IMR-90 (cell line): ENCODE measurements at regions not wholly inside any gene's neighbourhood (a gene's known extent, or its start where the extent isn't known, plus 50 kb on each side); places are given as distances from the start of the nearest gene placed in this dataset.

ENCODE experiments used
- ATAC-seq: fragments of 200-7000 bp; cut with Tn5 transposase; 2 replicates; pipeline ENCODE4 v1.9.1; 2020; ENCODE audit warnings: low read depth, mild to moderate bottlenecking, moderate library complexity
- BruUV-seq: library from RNA; stranded (reverse); fragments of 400-500 nt; replicated peaks from 2 replicates; lab custom pipeline; 2021; lab: Mats Ljungman, UMichigan
- CTCF ChIA-PET: fragments of 300-600 bp; formaldehyde crosslinking; extraction: SDS; loops from one replicate; lab custom pipeline; 2021; ENCODE audit warnings: antibody characterized with exemption; lab: Yijun Ruan, JAX
- POLR2A ChIA-PET: fragments of 300-600 bp; sonication (Branson Sonifier 250); formaldehyde crosslinking; loops from one replicate; lab custom pipeline; 2022; ENCODE audit warnings: antibody characterized with exemption; ENCODE audit not compliant: unreplicated experiment; lab: Charles Lee
- DNase-seq: peaks from one replicate; pipeline ENCODE4 v3.0.0; 2013
- H2AFZ ChIP-seq: replicated peaks from 2 replicates; pipeline ENCODE3; 2013; ENCODE audit warnings: low read length, mild to moderate bottlenecking; ENCODE audit not compliant: poor library complexity
- H2AK5ac ChIP-seq: 2 replicates; pipeline ENCODE4 v1.6.1; 2013; ENCODE audit warnings: low read depth, low read length, inconsistent platforms
- H2AK9ac ChIP-seq: replicated peaks from 2 replicates; pipeline ENCODE3; 2013; ENCODE audit warnings: mild to moderate bottlenecking, low read depth, low read length, moderate library complexity; ENCODE audit not compliant: poor library complexity
- H2BK120ac ChIP-seq: 2 replicates; pipeline ENCODE4 v1.6.1; 2013; ENCODE audit warnings: low read depth, low read length, inconsistent platforms
- H2BK15ac ChIP-seq: 3 replicates; pipeline ENCODE4 v1.6.1; 2013; ENCODE audit warnings: low read depth, low read length, inconsistent platforms
- H2BK20ac ChIP-seq: 2 replicates; pipeline ENCODE4 v1.6.1; 2013; ENCODE audit warnings: low read depth, mild to moderate bottlenecking, inconsistent platforms, low read length, moderate library complexity
- H2BK5ac ChIP-seq: 2 replicates; pipeline ENCODE4 v1.6.1; 2013; ENCODE audit warnings: mild to moderate bottlenecking, low read depth, low read length, inconsistent platforms; ENCODE audit not compliant: poor library complexity, severe bottlenecking
- H3K14ac ChIP-seq: replicated peaks from 2 replicates; pipeline ENCODE4 v1.6.1; 2013; ENCODE audit warnings: low read depth, low read length, inconsistent platforms
- H3K18ac ChIP-seq: 2 replicates; pipeline ENCODE4 v1.6.1; 2013; ENCODE audit warnings: low read depth, low read length, control low read depth
- H3K23ac ChIP-seq: 2 replicates; pipeline ENCODE4 v1.6.1; 2013; ENCODE audit warnings: low read depth, low read length, inconsistent platforms
- H3K27ac ChIP-seq: 2 replicates; pipeline ENCODE4 v1.5.1; 2013; ENCODE audit warnings: mild to moderate bottlenecking, control low read depth, low read length; ENCODE audit not compliant: insufficient read depth
- H3K27me3 ChIP-seq: 2 replicates; pipeline ENCODE4 v1.6.1; 2013; ENCODE audit warnings: low read length; ENCODE audit not compliant: control insufficient read depth, insufficient read depth
- H3K36me3 ChIP-seq: 2 replicates; pipeline ENCODE4 v1.6.1; 2013; ENCODE audit warnings: low read length, mixed read lengths; ENCODE audit not compliant: control insufficient read depth, insufficient read depth
- H3K4ac ChIP-seq: 2 replicates; pipeline ENCODE4 v1.6.1; 2013; ENCODE audit warnings: low read depth, low read length, inconsistent platforms
- H3K4me1 ChIP-seq: 2 replicates; pipeline ENCODE4 v1.6.1; 2013; ENCODE audit warnings: low read length, mixed read lengths; ENCODE audit not compliant: control insufficient read depth, insufficient read depth
- H3K4me2 ChIP-seq: 2 replicates; pipeline ENCODE4 v1.6.1; 2013; ENCODE audit warnings: low read depth, mild to moderate bottlenecking, control low read depth, low read length, moderate library complexity
- H3K4me3 ChIP-seq: 2 replicates; pipeline ENCODE4 v1.5.1; 2013; ENCODE audit warnings: low read depth, mild to moderate bottlenecking, control low read depth, low read length, moderate library complexity; ENCODE audit not compliant: insufficient read depth
- H3K56ac ChIP-seq: 2 replicates; pipeline ENCODE4 v1.6.1; 2013; ENCODE audit warnings: low read length, inconsistent platforms; ENCODE audit not compliant: insufficient read depth; ENCODE audit errors: extremely low read depth
- H3K79me1 ChIP-seq, 2 experiments: 2 replicates each; pipeline ENCODE4 v1.6.1; 2013; ENCODE audit warnings: low read length in 2 of 2, inconsistent platforms in 1 of 2, low read depth in 1 of 2
- H3K9ac ChIP-seq: 2 replicates; pipeline ENCODE4 v1.6.1; 2013; ENCODE audit warnings: low read depth, low read length, control low read depth
- H3K9me1 ChIP-seq: 2 replicates; pipeline ENCODE4 v1.6.1; 2013; ENCODE audit warnings: low read length, inconsistent platforms; ENCODE audit not compliant: insufficient read depth
- H3K9me3 ChIP-seq: 2 replicates; pipeline ENCODE4 v1.6.1; 2013; ENCODE audit warnings: low read length; ENCODE audit not compliant: control insufficient read depth, insufficient read depth
- H4K20me1 ChIP-seq: 2 replicates; pipeline ENCODE4 v1.6.1; 2013; ENCODE audit warnings: low read length, inconsistent platforms; ENCODE audit not compliant: insufficient read depth
- H4K5ac ChIP-seq: 2 replicates; pipeline ENCODE4 v1.6.1; 2013; ENCODE audit warnings: mild to moderate bottlenecking, low read depth, low read length, control low read depth
- H4K8ac ChIP-seq, 2 experiments: 2 replicates each; pipeline ENCODE4 v1.6.1; 2013; ENCODE audit warnings: low read depth in 2 of 2, low read length in 2 of 2, control low read depth in 1 of 2, inconsistent platforms in 1 of 2
- H4K91ac ChIP-seq: 2 replicates; pipeline ENCODE4 v1.6.1; 2013; ENCODE audit warnings: low read depth, low read length, inconsistent platforms; ENCODE audit not compliant: insufficient read depth
- BHLHE40 ChIP-seq: fragments of 150-350 bp; IDR thresholded peaks from 2 replicates; pipeline ENCODE4 v1.6.1; 2016; ENCODE audit warnings: mild to moderate bottlenecking, low read depth, low read length
- CEBPB ChIP-seq: IDR thresholded peaks from 2 replicates; pipeline ENCODE4 v1.6.1; 2012; ENCODE audit warnings: low read depth, low read length, improper control_type of control experiment
- CHD1 ChIP-seq: IDR thresholded peaks from 2 replicates; pipeline ENCODE4 v1.6.1; 2012; ENCODE audit warnings: low read depth, low read length, improper control_type of control experiment
- ELK1 ChIP-seq: fragments of 150-350 bp; IDR thresholded peaks from 2 replicates; pipeline ENCODE4 v1.6.1; 2016; ENCODE audit warnings: low read depth, mild to moderate bottlenecking, low read length, moderate library complexity, borderline replicate concordance
- FOS ChIP-seq: fragments of 150-350 bp; IDR thresholded peaks from 2 replicates; pipeline ENCODE4 v1.6.1; 2016; ENCODE audit warnings: low read depth, low read length
- MAFK ChIP-seq: IDR thresholded peaks from 2 replicates; pipeline ENCODE4 v1.6.1; 2012; ENCODE audit warnings: low read depth, low read length, improper control_type of control experiment
- MAZ ChIP-seq: IDR thresholded peaks from 2 replicates; pipeline ENCODE4 v1.6.1; 2012; ENCODE audit warnings: low read depth, mild to moderate bottlenecking, low read length, improper control_type of control experiment, moderate library complexity, borderline replicate concordance
- MXI1 ChIP-seq: IDR thresholded peaks from 2 replicates; pipeline ENCODE4 v1.6.1; 2012; ENCODE audit warnings: low read depth, mild to moderate bottlenecking, low read length, moderate library complexity, borderline replicate concordance
- NFE2L2 ChIP-seq: fragments of 150-350 bp; IDR thresholded peaks from 2 replicates; pipeline ENCODE4 v1.6.1; 2016; ENCODE audit warnings: low read depth, mild to moderate bottlenecking, low read length
- POLR2A ChIP-seq: IDR thresholded peaks from 2 replicates; pipeline ENCODE4 v1.6.1; 2012; ENCODE audit warnings: mild to moderate bottlenecking, low read depth, low read length
- RAD21 ChIP-seq: IDR thresholded peaks from 2 replicates; pipeline ENCODE4 v1.6.1; 2012; ENCODE audit warnings: low read length, improper control_type of control experiment
- RCOR1 ChIP-seq: IDR thresholded peaks from 2 replicates; pipeline ENCODE4 v1.6.1; 2012; ENCODE audit warnings: mild to moderate bottlenecking, low read length, improper control_type of control experiment; ENCODE audit not compliant: insufficient replicate concordance
- RFX5 ChIP-seq: IDR thresholded peaks from 2 replicates; pipeline ENCODE4 v1.8.0; 2012; ENCODE audit warnings: low read depth, mild to moderate bottlenecking, low read length, moderate library complexity
- SMC3 ChIP-seq: fragments of 150-350 bp; IDR thresholded peaks from 2 replicates; pipeline ENCODE4 v1.6.1; 2016; ENCODE audit warnings: low read depth, mild to moderate bottlenecking, antibody characterized with exemption, low read length, moderate library complexity
- USF2 ChIP-seq: fragments of 150-350 bp; IDR thresholded peaks from 2 replicates; pipeline ENCODE4 v1.6.1; 2017; ENCODE audit warnings: mild to moderate bottlenecking, antibody characterized with exemption, low read length, low read depth
- WGBS, 2 experiments: methylation state at CpG; one replicate each; pipeline versions ENCODE4 v1.1.5 to v1.1.7; 2013; ENCODE audit warnings: missing lambda C conversion rate in 2 of 2; ENCODE audit not compliant: insufficient read length in 1 of 2; ENCODE audit errors: extremely low coverage in 2 of 2; 5-methylcytosine and 5-hydroxymethylcytosine counted together
- dilution Hi-C: fragments of 300-500 bp; cut with HindIII; formaldehyde crosslinking; loops from one replicate; pipeline ENCODE4 v1.14.3; 2018; ENCODE audit warnings: low sequenced_read_pairs; ENCODE audit not compliant: unreplicated experiment
- in situ Hi-C: fragments of 300-500 bp; cut with MboI; formaldehyde crosslinking; loops from 3 replicates; pipeline ENCODE4 v1.14.3; 2019; ENCODE audit warnings: low sequenced_read_pairs, inconsistent platforms, mixed read lengths
- intact Hi-C: fragments of 100-400 bp; cut with micrococcal nuclease; formaldehyde crosslinking; loops from 2 replicates; pipeline ENCODE4 v1.10.0; 2022
- TF ChIP-seq, protein P1 (sequence below): conservative IDR thresholded peaks from 2 replicates; pipeline ENCODE4 v1.5.1; 2012; ENCODE audit warnings: mild to moderate bottlenecking, low read depth, low read length, improper control_type of control experiment

- ATAC-seq (peak; percentile 88), DNase-seq (peak; percentile 18)
- Histone ChIP-seq H4K8ac (no peak overlapping the region; a peak in 1 of 4 replicates), H3K23ac (no peak overlapping the region), H3K4me2 (peak overlapping the region; percentile 92), H3K18ac (peak overlapping the region; percentile 54; the same call in 1 of the 2 replicates), H3K4me1 (no peaks in the 10 kb centered on the region; the same call in 1 of the 2 replicates), H3K9me3 (no peaks in the 10 kb centered on the region), H4K91ac (no peak overlapping the region), H2BK15ac (no peak overlapping the region), H2AK5ac (no peak overlapping the region), H4K20me1 (no peaks in the 10 kb centered on the region), H4K5ac (no peak overlapping the region; the same call in 1 of the 2 replicates), H2AK9ac (no peak overlapping the region), H3K4ac (no peak overlapping the region), H2AFZ (peak overlapping the region; percentile 86), H3K79me1 (no peaks in the 10 kb centered on the region), H3K36me3 (no peaks in the 10 kb centered on the region), H3K4me3 (peak overlapping the region; percentile 45), H2BK120ac (no peak overlapping the region), H3K14ac (peak overlapping the region; percentile 17; the same call in 1 of the 2 replicates), H2BK5ac (no peak overlapping the region), H3K9me1 (no peaks in the 10 kb centered on the region), H2BK20ac (no peak overlapping the region), H3K56ac (no peak overlapping the region), H3K27ac (no peak overlapping the region; the same call in 1 of the 2 replicates), H3K9ac (peak overlapping the region; percentile 46; the same call in 1 of the 2 replicates), H3K27me3 (no peaks in the 10 kb centered on the region)
- ChIA-PET POLR2A (no interaction called here), CTCF (no interaction called here)
- intact Hi-C loops (no loop called here), in situ Hi-C loops (no loop called here), dilution Hi-C loops (no loop called here)
- no peak for TF ChIP-seq NFE2L2
- TF ChIP-seq BHLHE40 = no peak
- TF ChIP-seq MAFK = no peak
- no peak for TF ChIP-seq SMC3
- no peak for TF ChIP-seq FOS
- TF ChIP-seq MAZ = no peak
- TF ChIP-seq RCOR1 = no peak
- no peak for TF ChIP-seq CHD1
- no peak for TF ChIP-seq MXI1
- TF ChIP-seq, protein P1, sequence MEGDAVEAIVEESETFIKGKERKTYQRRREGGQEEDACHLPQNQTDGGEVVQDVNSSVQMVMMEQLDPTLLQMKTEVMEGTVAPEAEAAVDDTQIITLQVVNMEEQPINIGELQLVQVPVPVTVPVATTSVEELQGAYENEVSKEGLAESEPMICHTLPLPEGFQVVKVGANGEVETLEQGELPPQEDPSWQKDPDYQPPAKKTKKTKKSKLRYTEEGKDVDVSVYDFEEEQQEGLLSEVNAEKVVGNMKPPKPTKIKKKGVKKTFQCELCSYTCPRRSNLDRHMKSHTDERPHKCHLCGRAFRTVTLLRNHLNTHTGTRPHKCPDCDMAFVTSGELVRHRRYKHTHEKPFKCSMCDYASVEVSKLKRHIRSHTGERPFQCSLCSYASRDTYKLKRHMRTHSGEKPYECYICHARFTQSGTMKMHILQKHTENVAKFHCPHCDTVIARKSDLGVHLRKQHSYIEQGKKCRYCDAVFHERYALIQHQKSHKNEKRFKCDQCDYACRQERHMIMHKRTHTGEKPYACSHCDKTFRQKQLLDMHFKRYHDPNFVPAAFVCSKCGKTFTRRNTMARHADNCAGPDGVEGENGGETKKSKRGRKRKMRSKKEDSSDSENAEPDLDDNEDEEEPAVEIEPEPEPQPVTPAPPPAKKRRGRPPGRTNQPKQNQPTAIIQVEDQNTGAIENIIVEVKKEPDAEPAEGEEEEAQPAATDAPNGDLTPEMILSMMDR = no peak
- TF ChIP-seq USF2 = no peak
- TF ChIP-seq RAD21 = no peak
- TF ChIP-seq POLR2A = no peak
- TF ChIP-seq ELK1 = no peak
- no peak for TF ChIP-seq CEBPB
- TF ChIP-seq RFX5 = no peak
- BruUV-seq = no TSS peak
- WGBS, 2 experiments = 20% methylated on average over 3 of the region's 14 CpGs; no CpG with 5 or more reads in 1 of the 2 experiments
Measured at GRCh38 chr5:164296603-164297080, 791.2 kb downstream of the MAT2B start.
